HG03442 (cell line): ENCODE measurements at regions not wholly inside any gene's neighbourhood (a gene's known extent, or its start where the extent isn't known, plus 50 kb on each side); places are given as distances from the start of the nearest gene placed in this dataset.

Experiments
- ATAC-seq: cut with Tn5 transposase; IDR thresholded peaks from one replicate; pipeline ENCODE4 v1.9.1; 2021; ENCODE audit warnings: mild to moderate bottlenecking, moderate library complexity; ENCODE audit not compliant: unreplicated experiment

GRCh38 chr12:127435439-127435838 lies 831.5 kb upstream of the TMEM132C start:
- ATAC-seq, result no peak

GRCh38 chr12:127438512-127439244 lies 828.3 kb upstream of the TMEM132C start:
- ATAC-seq, result no peak

GRCh38 chr12:127445581-127446139 lies 821.3 kb upstream of the TMEM132C start:
- no peak for ATAC-seq

- ATAC-seq, result no peak
Measured at GRCh38 chr12:127448906-127449305, 818.1 kb upstream of the TMEM132C start.

- ATAC-seq, result no peak
Measured at GRCh38 chr12:127450826-127451225, 816.1 kb upstream of the TMEM132C start.

- no peak for ATAC-seq
Measured at GRCh38 chr12:127455347-127456265, 811.4 kb upstream of the TMEM132C start.

- ATAC-seq, result no peak
Measured at GRCh38 chr12:127457726-127458125, 809.2 kb upstream of the TMEM132C start.

GRCh38 chr12:127459166-127459565 lies 807.8 kb upstream of the TMEM132C start:
- no peak for ATAC-seq

- ATAC-seq, result no peak
Measured at GRCh38 chr12:127459687-127460086, 807.3 kb upstream of the TMEM132C start.

GRCh38 chr12:127463237-127463636 lies 803.7 kb upstream of the TMEM132C start:
- no peak for ATAC-seq

GRCh38 chr12:127469331-127469730 lies 797.6 kb upstream of the TMEM132C start:
- no peak for ATAC-seq

- ATAC-seq, result no peak
Measured at GRCh38 chr12:127473766-127474165, 793.2 kb upstream of the TMEM132C start.

GRCh38 chr12:127479256-127479655 lies 787.7 kb upstream of the TMEM132C start:
- no peak for ATAC-seq

- no peak for ATAC-seq
Measured at GRCh38 chr12:127480775-127481314, 786.1 kb upstream of the TMEM132C start.

GRCh38 chr12:127482950-127483349 lies 784.0 kb upstream of the TMEM132C start:
- ATAC-seq, result no peak

GRCh38 chr12:127485528-127485927 lies 781.4 kb upstream of the TMEM132C start:
- no peak for ATAC-seq

- ATAC-seq, result no peak
Measured at GRCh38 chr12:127487031-127487430, 779.9 kb upstream of the TMEM132C start.

GRCh38 chr12:127489061-127489460 lies 777.9 kb upstream of the TMEM132C start:
- ATAC-seq, result no peak

- no peak for ATAC-seq
Measured at GRCh38 chr12:127494961-127495915, 771.7 kb upstream of the TMEM132C start.

GRCh38 chr12:127496255-127496654 lies 770.7 kb upstream of the TMEM132C start:
- ATAC-seq, result no peak
